GM23338 (cell line): ENCODE measurements at regions not wholly inside any gene's neighbourhood (a gene's known extent, or its start where the extent isn't known, plus 50 kb on each side); places are given as distances from the start of the nearest gene placed in this dataset.

Experiments
- ATAC-seq: fragments of 200-7000 bp; cut with Tn5 transposase; 3 replicates; pipeline ENCODE4 v1.9.1; 2020
- DNase-seq: peaks from one replicate; pipeline ENCODE4 v3.0.0-alpha.2; 2015; ENCODE audit warnings: low spot score
- H2AFZ ChIP-seq: fragments of 200-600 bp; sonication (generic); 2 replicates; pipeline ENCODE4 v1.8.0; 2016; ENCODE audit warnings: antibody characterized with exemption, mild to moderate bottlenecking, moderate library complexity
- H3F3A ChIP-seq: fragments of 200-600 bp; sonication (generic); replicated peaks from 2 replicates; pipeline ENCODE4 v1.8.0; 2017; ENCODE audit warnings: antibody characterized with exemption, mixed run types, low read depth
- H3K27ac ChIP-seq: fragments of 200-600 bp; sonication (generic); 2 replicates; pipeline ENCODE4 v1.6.1; 2016; ENCODE audit warnings: low read depth
- H3K27me3 ChIP-seq: fragments of 200-600 bp; sonication (generic); 2 replicates; pipeline ENCODE4 v1.8.0; 2016; ENCODE audit warnings: mild to moderate bottlenecking, mixed run types, moderate library complexity; ENCODE audit not compliant: insufficient read depth
- H3K36me3 ChIP-seq: fragments of 200-600 bp; sonication (generic); 2 replicates; pipeline ENCODE4 v1.8.0; 2016; ENCODE audit warnings: mild to moderate bottlenecking; ENCODE audit not compliant: insufficient read depth
- H3K4me1 ChIP-seq: fragments of 200-600 bp; sonication (generic); 2 replicates; pipeline ENCODE4 v1.8.0; 2016; ENCODE audit warnings: mild to moderate bottlenecking, moderate library complexity; ENCODE audit not compliant: insufficient read depth
- H3K4me2 ChIP-seq: fragments of 200-600 bp; sonication (generic); 2 replicates; pipeline ENCODE4 v1.7.1; 2017; ENCODE audit warnings: mixed run types
- H3K4me3 ChIP-seq: fragments of 200-600 bp; sonication (generic); 2 replicates; pipeline ENCODE4 v1.6.1; 2016; ENCODE audit warnings: mixed run types
- H3K79me2 ChIP-seq: fragments of 200-600 bp; sonication (generic); replicated peaks from 2 replicates; pipeline ENCODE4 v1.8.0; 2017; ENCODE audit warnings: mild to moderate bottlenecking; ENCODE audit not compliant: insufficient read depth
- H3K9me2 ChIP-seq: fragments of 200-600 bp; sonication (generic); 2 replicates; pipeline ENCODE4 v1.8.0; 2017; ENCODE audit not compliant: insufficient read depth
- H4K20me1 ChIP-seq: fragments of 200-600 bp; sonication (generic); replicated peaks from 2 replicates; pipeline ENCODE4 v1.8.0; 2017; ENCODE audit warnings: mild to moderate bottlenecking; ENCODE audit not compliant: insufficient read depth
- H3K27ac Mint-ChIP-seq: 2 replicates; pipeline ENCODE4 v1.8.0; 2020; ENCODE audit warnings: inconsistent platforms, mild to moderate bottlenecking, moderate library complexity, mixed read lengths
- H3K27me3 Mint-ChIP-seq: 3 replicates; pipeline ENCODE4 v1.8.0; 2022; ENCODE audit warnings: low read depth, mild to moderate bottlenecking, moderate library complexity, mixed read lengths, inconsistent platforms; ENCODE audit not compliant: insufficient read depth, poor library complexity
- H3K36me3 Mint-ChIP-seq: 3 replicates; pipeline ENCODE4 v1.8.0; 2021; ENCODE audit warnings: low read depth, mild to moderate bottlenecking, inconsistent platforms, moderate library complexity, mixed read lengths
- H3K4me1 Mint-ChIP-seq: 3 replicates; pipeline ENCODE4 v1.8.0; 2020; ENCODE audit warnings: mild to moderate bottlenecking, inconsistent platforms, mixed read lengths
- H3K4me3 Mint-ChIP-seq: 3 replicates; pipeline ENCODE4 v1.8.0; 2021; ENCODE audit warnings: moderate library complexity, mild to moderate bottlenecking, inconsistent platforms, mixed read lengths
- H3K9me3 Mint-ChIP-seq: 3 replicates; pipeline ENCODE4 v1.8.0; 2020; ENCODE audit warnings: moderate library complexity, mild to moderate bottlenecking, inconsistent platforms, mixed read lengths
- CREB1 ChIP-seq: fragments of 250-450 bp; sonication (Bioruptor Pico); IDR thresholded peaks from 2 replicates; pipeline ENCODE4 v1.5.0; 2020; ENCODE audit warnings: low read depth, mild to moderate bottlenecking, moderate library complexity
- EZH2 ChIP-seq: fragments of 200-600 bp; sonication (generic); IDR thresholded peaks from one replicate; pipeline ENCODE4 v1.8.0; 2017; ENCODE audit warnings: antibody characterized with exemption, mild to moderate bottlenecking, low read depth; ENCODE audit not compliant: unreplicated experiment
- EZH2phosphoT487 ChIP-seq: fragments of 200-600 bp; sonication (generic); IDR thresholded peaks from one replicate; pipeline ENCODE4 v1.8.1; 2018; ENCODE audit warnings: antibody characterized with exemption; ENCODE audit not compliant: unreplicated experiment
- JUNB ChIP-seq: IDR thresholded peaks from one replicate; pipeline ENCODE4 v1.6.1; 2016; ENCODE audit warnings: antibody characterized with exemption; ENCODE audit not compliant: unreplicated experiment
- NANOG ChIP-seq: IDR thresholded peaks from 2 replicates; pipeline ENCODE4 v1.6.1; 2016; ENCODE audit warnings: antibody characterized with exemption, borderline replicate concordance
- POLR2AphosphoS5 ChIP-seq: IDR thresholded peaks from 2 replicates; pipeline ENCODE4 v1.6.1; 2016; ENCODE audit warnings: antibody characterized with exemption, low read depth
- STAT1 ChIP-seq: IDR thresholded peaks from one replicate; pipeline ENCODE4 v1.6.1; 2016; ENCODE audit warnings: antibody characterized with exemption; ENCODE audit not compliant: unreplicated experiment
- ZNF331 ChIP-seq: fragments of 250-450 bp; sonication (Bioruptor Pico); IDR thresholded peaks from 2 replicates; pipeline ENCODE4 v1.5.0; 2020; ENCODE audit warnings: low read depth, mild to moderate bottlenecking, moderate library complexity
- TF ChIP-seq, protein P1 (sequence below): IDR thresholded peaks from one replicate; pipeline ENCODE4 v1.6.1; 2018; ENCODE audit warnings: antibody characterized with exemption; ENCODE audit not compliant: unreplicated experiment
- TF ChIP-seq, protein P2 (sequence below): fragments of 250-450 bp; sonication (Bioruptor Pico); IDR thresholded peaks from 2 replicates; pipeline ENCODE4 v1.5.0; 2020; ENCODE audit warnings: mild to moderate bottlenecking, moderate library complexity

DNA sequence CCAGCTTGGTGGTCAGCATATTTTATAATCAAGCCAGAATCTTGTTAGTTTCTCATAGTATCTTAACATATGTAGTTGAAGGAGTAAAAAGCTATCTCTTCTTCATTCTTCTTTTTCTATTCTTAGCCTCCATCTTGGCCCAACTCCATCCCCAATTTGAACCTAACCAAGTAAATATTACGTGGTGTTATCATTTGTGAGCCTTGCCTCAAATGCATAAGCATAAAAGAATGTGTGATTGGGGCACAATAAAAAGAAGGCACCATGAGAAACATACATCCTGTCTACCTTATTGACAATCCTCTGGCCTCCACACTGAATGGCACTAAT is 181.4 kb upstream of the BMP4 start (continued):
- TF ChIP-seq, protein P1, sequence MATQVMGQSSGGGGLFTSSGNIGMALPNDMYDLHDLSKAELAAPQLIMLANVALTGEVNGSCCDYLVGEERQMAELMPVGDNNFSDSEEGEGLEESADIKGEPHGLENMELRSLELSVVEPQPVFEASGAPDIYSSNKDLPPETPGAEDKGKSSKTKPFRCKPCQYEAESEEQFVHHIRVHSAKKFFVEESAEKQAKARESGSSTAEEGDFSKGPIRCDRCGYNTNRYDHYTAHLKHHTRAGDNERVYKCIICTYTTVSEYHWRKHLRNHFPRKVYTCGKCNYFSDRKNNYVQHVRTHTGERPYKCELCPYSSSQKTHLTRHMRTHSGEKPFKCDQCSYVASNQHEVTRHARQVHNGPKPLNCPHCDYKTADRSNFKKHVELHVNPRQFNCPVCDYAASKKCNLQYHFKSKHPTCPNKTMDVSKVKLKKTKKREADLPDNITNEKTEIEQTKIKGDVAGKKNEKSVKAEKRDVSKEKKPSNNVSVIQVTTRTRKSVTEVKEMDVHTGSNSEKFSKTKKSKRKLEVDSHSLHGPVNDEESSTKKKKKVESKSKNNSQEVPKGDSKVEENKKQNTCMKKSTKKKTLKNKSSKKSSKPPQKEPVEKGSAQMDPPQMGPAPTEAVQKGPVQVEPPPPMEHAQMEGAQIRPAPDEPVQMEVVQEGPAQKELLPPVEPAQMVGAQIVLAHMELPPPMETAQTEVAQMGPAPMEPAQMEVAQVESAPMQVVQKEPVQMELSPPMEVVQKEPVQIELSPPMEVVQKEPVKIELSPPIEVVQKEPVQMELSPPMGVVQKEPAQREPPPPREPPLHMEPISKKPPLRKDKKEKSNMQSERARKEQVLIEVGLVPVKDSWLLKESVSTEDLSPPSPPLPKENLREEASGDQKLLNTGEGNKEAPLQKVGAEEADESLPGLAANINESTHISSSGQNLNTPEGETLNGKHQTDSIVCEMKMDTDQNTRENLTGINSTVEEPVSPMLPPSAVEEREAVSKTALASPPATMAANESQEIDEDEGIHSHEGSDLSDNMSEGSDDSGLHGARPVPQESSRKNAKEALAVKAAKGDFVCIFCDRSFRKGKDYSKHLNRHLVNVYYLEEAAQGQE = no peak

DNA sequence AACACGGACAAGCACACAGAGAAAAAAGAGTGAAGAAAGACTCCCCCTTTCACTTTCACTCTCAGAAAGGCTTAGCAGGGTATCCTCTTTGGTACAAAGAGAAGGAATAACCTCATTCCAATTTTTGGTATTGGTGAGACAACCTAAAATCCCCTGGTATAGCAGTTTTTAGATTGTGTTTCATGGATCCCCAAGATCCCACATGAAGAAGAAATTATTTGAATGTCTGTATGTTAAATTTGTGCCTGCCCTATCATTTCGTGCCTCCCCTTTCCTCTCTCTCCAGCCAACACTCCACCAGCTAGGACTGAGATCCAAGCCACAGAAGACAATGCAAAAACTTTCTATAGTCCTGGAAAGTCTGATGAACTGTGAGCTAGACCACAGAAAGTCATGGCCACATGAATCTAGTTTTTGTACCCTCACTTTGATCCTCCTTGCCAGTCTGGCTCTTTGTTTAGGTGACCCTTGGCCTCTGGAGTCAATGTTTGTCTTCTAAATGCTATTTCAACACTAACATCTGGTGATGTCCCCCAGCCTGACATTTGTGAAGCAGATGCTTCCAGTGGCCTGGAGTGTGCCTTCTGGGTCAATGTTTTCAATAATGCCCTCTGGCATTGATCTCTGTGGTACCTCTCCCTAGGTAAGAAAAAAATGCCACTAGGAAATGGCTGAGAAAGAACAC is 181.9 kb upstream of the BMP4 start:
- H3K27me3 ChIP-seq = no peaks in the 10 kb centered on the region
- no peaks in the 10 kb centered on the region for H3K79me2 ChIP-seq
- H3K36me3 ChIP-seq = no peaks in the 10 kb centered on the region
- Mint-ChIP-seq H3K27ac (no peak overlapping the region), H3K4me1 (no peaks in the 10 kb centered on the region), H3K4me3 (no peak overlapping the region), H3K9me3 (no peaks in the 10 kb centered on the region), H3K36me3 (no peaks in the 10 kb centered on the region), H3K27me3 (no peaks in the 10 kb centered on the region)
- no peaks in the 10 kb centered on the region for H3K4me1 ChIP-seq
- no peak for TF ChIP-seq POLR2AphosphoS5
- TF ChIP-seq STAT1 = no peak
- no peak overlapping the region for H3K27ac ChIP-seq
- DNase-seq = no peak
- peaks cover 22% of the 10 kb centered on the region for H3K9me2 ChIP-seq
- 0 out of 2 replicates have a peak overlapping the region, but pooled peaks have one; percentile 32 for H2AFZ ChIP-seq
- no peak overlapping the region for H3K4me3 ChIP-seq
- H3K4me2 ChIP-seq = no peak overlapping the region
- H4K20me1 ChIP-seq = no peaks in the 10 kb centered on the region; the same call in 1 of the 2 replicates
- H3F3A ChIP-seq = no peaks in the 10 kb centered on the region
- ATAC-seq = no peak

DNA sequence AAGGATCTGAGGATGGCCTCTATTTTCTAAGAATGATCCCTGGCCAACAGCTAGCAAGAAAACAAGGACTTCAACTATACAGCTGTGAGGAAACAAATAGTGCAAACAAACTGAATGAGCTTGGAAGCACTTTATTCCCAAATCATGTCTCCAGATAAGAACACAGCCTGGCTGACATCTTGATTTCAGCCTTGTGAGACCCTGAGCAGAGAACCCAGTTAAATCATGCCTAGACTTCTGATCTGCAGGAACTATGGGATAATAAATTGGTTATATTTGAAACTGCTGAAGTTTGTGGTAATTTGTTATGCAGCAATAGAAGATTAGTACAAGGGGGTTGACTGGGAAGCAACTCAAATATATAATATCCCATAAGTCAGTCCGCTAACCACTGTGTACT is 183.9 kb upstream of the BMP4 start:
- no peaks in the 10 kb centered on the region for H3K36me3 Mint-ChIP-seq
- Histone ChIP-seq H3K9me2 (peaks cover 22% of the 10 kb centered on the region), H3K36me3 (no peaks in the 10 kb centered on the region), H3K4me3 (no peak overlapping the region), H3K4me2 (no peak overlapping the region), H3F3A (no peaks in the 10 kb centered on the region), H3K27ac (no peak overlapping the region), H4K20me1 (no peaks in the 10 kb centered on the region; the same call in 1 of the 2 replicates), H3K27me3 (no peaks in the 10 kb centered on the region), H3K79me2 (no peaks in the 10 kb centered on the region), H2AFZ (no peak overlapping the region), H3K4me1 (no peaks in the 10 kb centered on the region)
- no peak overlapping the region for H3K27ac Mint-ChIP-seq
- H3K4me1 Mint-ChIP-seq = no peaks in the 10 kb centered on the region
- no peaks in the 10 kb centered on the region for H3K27me3 Mint-ChIP-seq
- H3K9me3 Mint-ChIP-seq = no peaks in the 10 kb centered on the region
- ATAC-seq (no peak), DNase-seq (no peak)
- no peak overlapping the region for H3K4me3 Mint-ChIP-seq
- TF ChIP-seq EZH2 (no peak), JUNB (no peak), POLR2AphosphoS5 (no peak), EZH2phosphoT487 (no peak), STAT1 (no peak), NANOG (no peak), ZNF331 (CRISPR knock-in tag) (no peak), CREB1 (CRISPR knock-in tag) (no peak)
- TF ChIP-seq, protein P2, sequence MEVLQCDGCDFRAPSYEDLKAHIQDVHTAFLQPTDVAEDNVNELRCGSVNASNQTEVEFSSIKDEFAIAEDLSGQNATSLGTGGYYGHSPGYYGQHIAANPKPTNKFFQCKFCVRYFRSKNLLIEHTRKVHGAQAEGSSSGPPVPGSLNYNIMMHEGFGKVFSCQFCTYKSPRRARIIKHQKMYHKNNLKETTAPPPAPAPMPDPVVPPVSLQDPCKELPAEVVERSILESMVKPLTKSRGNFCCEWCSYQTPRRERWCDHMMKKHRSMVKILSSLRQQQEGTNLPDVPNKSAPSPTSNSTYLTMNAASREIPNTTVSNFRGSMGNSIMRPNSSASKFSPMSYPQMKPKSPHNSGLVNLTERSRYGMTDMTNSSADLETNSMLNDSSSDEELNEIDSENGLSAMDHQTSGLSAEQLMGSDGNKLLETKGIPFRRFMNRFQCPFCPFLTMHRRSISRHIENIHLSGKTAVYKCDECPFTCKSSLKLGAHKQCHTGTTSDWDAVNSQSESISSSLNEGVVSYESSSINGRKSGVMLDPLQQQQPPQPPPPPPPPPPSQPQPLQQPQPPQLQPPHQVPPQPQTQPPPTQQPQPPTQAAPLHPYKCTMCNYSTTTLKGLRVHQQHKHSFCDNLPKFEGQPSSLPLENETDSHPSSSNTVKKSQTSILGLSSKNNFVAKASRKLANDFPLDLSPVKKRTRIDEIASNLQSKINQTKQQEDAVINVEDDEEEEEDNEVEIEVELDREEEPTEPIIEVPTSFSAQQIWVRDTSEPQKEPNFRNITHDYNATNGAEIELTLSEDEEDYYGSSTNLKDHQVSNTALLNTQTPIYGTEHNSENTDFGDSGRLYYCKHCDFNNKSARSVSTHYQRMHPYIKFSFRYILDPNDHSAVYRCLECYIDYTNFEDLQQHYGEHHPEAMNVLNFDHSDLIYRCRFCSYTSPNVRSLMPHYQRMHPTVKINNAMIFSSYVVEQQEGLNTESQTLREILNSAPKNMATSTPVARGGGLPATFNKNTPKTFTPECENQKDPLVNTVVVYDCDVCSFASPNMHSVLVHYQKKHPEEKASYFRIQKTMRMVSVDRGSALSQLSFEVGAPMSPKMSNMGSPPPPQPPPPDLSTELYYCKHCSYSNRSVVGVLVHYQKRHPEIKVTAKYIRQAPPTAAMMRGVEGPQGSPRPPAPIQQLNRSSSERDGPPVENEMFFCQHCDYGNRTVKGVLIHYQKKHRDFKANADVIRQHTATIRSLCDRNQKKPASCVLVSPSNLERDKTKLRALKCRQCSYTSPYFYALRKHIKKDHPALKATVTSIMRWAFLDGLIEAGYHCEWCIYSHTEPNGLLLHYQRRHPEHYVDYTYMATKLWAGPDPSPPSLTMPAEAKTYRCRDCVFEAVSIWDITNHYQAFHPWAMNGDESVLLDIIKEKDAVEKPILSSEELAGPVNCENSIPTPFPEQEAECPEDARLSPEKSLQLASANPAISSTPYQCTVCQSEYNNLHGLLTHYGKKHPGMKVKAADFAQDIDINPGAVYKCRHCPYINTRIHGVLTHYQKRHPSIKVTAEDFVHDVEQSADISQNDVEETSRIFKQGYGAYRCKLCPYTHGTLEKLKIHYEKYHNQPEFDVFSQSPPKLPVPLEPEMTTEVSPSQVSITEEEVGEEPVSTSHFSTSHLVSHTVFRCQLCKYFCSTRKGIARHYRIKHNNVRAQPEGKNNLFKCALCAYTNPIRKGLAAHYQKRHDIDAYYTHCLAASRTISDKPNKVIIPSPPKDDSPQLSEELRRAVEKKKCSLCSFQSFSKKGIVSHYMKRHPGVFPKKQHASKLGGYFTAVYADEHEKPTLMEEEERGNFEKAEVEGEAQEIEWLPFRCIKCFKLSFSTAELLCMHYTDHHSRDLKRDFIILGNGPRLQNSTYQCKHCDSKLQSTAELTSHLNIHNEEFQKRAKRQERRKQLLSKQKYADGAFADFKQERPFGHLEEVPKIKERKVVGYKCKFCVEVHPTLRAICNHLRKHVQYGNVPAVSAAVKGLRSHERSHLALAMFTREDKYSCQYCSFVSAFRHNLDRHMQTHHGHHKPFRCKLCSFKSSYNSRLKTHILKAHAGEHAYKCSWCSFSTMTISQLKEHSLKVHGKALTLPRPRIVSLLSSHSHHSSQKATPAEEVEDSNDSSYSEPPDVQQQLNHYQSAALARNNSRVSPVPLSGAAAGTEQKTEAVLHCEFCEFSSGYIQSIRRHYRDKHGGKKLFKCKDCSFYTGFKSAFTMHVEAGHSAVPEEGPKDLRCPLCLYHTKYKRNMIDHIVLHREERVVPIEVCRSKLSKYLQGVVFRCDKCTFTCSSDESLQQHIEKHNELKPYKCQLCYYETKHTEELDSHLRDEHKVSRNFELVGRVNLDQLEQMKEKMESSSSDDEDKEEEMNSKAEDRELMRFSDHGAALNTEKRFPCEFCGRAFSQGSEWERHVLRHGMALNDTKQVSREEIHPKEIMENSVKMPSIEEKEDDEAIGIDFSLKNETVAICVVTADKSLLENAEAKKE (CRISPR knock-in tag) = no peak
